Activated T-cell treated with anti-CD3 and anti-CD28 coated beads for 4 hours (primary cell): ENCODE measurements at regions not wholly inside any gene's neighbourhood (a gene's known extent, or its start where the extent isn't known, plus 50 kb on each side); places are given as distances from the start of the nearest gene placed in this dataset.

Source experiments
- DNase-seq: peaks from one replicate; pipeline ENCODE4 v3.0.0-alpha.2; 2020

GRCh38 chr5:155211764-155212163 is 198.2 kb downstream of the KIF4B start:
- DNase-seq, result no peak

DNA sequence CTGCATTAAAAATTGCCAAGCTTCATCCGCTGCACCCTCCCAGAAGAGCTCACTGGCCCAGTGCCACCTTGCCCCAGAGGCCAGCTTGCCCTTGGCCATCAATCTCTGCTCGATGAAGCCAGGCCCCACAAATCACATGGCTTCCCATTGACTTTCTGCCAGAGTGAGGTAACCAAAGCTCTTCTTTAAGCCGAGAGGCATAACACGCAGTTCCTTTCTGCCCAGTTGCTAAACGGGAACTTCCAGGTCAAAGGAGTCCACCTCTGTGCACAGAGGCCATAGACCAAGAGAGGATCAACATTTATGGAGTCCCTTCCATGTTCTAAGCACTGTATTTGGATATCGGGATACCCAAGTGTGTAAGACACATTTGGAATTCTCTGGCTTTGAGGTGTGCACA is 208.8 kb downstream of the KIF4B start:
- DNase-seq, result no peak

- no peak for DNase-seq
These were observed 215.6 kb downstream of the KIF4B start for GRCh38 chr5:155229135-155229534.

GRCh38 chr5:155239803-155240202 is 226.2 kb downstream of the KIF4B start:
- DNase-seq, result no peak

- DNase-seq, result no peak
These were observed 237.0 kb downstream of the KIF4B start for GRCh38 chr5:155250596-155250995.

DNA sequence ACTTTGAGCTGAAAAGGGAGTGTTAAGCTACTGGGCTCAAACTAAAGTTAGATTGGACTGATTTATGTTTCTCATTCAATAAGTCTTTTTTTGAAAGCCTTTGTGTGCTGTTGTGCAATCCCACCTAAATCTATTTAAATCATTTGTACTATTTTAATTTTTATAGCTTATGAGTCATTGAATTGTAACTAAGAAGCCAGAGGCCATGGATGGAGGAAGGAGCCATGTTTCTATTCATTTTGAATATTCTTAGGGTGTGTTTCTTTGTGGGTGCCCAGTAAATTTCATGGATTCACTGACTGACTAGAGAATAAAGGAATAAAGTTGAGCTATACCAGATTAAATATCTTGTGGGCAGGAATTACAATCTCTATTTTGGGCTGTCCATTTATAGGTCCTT is 238.5 kb downstream of the KIF4B start:
- no peak for DNase-seq

DNA sequence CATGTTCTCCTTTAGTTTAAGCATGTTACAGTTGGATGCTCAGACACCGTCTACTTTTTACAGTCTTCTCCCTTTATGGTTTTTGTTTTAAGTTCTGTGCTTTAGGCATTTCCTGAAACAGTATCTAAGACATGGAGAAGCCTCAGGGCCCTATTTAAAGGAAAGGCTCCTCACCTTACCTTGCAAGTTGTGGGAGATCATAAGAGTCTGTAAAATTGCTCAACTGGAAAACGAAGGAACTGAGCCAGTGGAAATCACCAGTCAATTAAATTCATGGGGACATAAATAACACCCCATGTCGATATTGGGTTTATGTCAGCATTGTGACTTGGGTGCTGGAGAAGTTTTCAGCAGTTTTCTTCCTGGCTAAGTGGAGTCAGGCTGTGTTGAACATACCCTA is 239.2 kb downstream of the KIF4B start:
- DNase-seq, result no peak

DNA sequence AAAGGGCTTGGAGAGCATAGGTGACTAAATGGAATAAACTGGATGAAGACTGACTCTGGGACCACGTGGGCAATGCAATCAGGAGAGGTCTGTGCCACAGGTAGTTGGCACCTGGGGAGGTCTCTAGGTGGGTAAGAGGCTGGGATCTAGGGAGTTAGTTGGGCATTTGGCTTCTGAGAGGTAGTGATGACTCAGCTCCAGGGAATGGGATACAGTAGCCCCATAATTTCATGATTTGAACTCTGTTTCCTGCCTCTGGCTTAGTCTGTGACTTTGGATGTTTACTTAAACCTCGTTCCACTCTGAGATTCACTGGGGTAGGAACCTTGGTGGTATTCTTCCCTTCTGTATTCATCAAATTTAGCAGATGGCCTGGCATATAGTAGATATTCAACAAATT is 240.8 kb downstream of the KIF4B start:
- DNase-seq, result no peak

- no peak for DNase-seq
These were observed 244.6 kb downstream of the KIF4B start for GRCh38 chr5:155258161-155258560.

- DNase-seq, result no peak
These were observed 246.1 kb downstream of the KIF4B start for GRCh38 chr5:155259648-155260047.

- DNase-seq, result no peak
These were observed 247.2 kb downstream of the KIF4B start for GRCh38 chr5:155260798-155261197.

DNA sequence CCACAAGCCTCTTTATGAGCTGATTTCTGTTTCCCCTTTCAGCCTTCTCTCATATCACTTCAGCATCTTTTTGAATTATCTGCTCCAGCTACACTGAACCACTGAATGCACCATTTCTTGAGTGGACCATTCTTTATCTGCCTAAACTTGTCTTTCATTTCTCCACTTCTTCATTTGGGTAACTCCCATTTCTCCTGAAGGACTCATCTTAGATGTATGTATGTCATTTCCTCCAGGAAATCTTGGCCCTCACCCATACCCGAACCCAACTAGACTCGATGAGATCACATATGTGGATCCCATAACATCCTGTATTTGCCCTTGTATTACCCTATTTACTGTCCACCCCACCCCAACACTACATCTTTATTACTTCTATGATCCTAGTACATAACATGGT is 249.8 kb downstream of the KIF4B start:
- DNase-seq, result no peak

DNA sequence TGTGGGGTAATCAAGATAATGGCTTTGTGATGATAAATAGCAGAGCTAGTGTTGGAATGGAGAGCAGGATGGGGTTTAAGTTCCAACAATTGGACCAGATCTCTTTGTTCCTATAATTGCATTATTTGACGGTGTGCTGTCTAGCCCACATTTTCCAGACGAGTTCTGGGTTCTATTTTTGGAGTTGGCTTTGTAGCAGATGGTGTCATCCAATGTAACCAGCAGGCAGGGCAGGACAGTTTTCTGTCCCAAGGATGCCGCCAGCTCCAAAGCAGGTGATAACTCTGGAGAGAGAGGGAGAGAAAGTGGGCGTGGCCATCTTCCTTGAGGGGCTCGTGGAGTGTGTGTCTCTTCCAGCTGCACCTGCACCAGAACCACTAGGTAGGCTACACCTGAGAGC is 251.3 kb downstream of the KIF4B start:
- DNase-seq, result no peak

DNA sequence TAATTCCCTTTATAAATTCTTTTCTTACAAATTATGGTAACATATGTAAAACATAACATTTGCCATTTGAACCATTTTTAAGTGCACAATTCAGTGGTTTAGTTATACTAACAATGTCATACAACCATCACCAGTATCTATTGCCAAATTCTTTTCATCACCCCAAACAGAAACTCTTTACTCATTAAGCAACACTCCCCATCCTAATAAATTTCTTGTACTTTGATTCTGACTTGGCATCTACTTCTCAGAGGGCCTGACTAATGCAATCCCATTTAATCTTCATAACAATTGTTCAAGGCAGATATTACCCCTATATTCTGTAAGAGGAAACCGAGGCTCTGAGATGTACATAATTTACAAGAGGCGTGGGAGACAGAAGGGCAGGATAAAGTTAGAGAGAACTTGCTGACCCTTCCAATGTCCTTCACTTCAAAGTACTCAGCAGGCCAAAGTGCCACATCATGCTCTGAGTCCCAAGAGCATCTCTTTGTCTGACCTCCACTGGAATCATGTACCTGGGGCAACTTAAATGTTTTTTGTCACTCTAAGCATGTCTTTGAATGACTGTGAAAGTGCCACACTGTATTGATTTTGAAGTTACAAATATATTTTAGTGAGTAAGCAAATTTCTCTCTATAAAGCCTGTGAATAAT is 255.3 kb downstream of the KIF4B start:
- no peak for DNase-seq

DNA sequence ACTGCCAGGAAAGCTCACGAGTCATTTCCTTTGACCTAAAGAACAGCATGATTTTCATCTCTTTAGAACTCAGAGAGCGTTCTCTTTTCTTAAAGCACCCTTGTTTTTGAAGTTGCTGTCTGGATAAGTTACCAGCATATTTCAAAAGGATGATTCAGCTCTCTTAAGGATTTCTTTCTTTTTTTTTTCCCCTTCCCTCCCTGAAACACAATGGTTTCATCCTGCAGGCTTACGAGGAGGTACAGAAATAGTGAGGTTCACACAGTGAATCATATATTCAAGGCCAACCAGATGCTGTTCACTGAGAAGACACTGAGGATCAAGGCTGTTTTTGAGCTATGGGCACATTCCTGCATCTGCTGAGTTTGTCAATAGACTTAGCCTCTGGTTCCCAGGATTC is 257.2 kb downstream of the KIF4B start:
- DNase-seq, result no peak

DNA sequence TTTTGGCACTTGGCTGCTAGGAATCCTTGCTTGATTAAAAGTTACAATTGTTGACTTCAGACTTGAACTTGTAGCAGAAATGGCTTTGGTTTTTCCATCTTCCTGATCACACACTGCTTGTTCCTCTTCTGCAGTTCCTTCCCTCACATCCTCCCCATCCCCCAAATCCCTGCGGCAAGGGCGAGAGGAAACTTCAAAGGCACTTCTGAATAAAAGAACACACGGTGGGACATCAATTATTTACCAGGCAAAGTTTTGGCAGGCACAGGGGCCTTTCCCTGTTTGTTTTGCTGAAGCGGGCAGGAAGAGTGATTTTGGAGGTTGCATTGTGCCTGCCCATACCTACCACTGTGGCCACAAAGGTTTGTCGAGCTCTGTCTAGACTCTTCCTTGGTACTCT is 260.9 kb downstream of the KIF4B start:
- no peak for DNase-seq

DNA sequence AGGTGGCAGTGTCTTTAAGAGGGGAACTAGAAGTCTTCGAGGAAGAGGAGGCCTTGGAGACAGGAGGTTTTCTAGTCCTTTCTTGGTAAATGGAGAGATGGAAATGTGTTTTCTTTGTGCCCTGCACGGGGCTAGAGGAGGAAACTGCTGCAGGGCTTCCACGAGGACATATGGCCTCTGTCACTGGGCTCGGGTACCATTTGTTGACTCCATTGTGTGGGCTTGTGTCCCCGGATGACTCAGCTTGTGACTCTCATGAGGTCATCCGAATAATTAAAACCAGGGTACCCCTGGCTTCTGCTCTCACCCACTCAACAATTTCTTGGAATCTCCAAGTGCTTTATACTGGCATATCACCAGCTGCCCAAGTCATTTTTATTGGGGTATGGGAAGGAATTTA is 261.7 kb downstream of the KIF4B start:
- no peak for DNase-seq

DNA sequence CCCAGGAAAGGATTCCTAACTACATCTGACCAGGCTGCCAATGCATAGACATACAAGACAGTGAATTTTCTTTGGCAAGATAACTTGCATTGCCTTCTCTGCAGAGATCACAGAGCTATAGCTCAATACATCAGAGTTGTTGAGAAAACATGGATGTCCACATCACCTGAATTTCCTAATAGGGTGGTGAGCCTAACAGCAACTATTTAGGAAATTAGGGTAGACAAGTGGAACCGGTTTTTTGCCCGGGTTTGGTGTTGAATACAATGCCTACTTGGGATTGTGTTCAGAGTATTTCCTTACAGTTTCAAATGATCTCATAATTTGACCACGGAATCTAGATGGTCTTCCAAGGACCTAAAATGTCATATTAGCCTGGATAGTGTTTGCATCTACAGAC is 262.7 kb downstream of the KIF4B start:
- no peak for DNase-seq

DNA sequence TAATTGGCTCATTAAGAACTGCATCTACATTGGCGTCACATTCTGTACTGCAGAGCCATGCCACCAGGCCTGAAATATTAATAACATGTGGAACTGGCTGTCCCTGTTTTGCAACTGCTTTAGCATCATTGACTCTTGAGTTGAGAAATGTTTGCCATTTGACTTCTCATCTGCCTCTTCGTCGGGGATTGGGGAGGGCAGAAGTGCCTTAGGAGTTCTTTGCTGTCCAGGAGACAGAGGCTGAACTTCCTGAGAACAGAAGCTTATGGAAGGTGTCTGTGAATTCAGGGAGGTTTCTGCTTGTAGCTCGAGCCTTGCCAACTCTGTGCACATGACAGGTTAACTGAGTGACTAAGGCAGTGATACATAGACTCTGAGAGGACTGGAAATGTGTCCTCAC is 265.0 kb downstream of the KIF4B start:
- DNase-seq, result no peak

DNA sequence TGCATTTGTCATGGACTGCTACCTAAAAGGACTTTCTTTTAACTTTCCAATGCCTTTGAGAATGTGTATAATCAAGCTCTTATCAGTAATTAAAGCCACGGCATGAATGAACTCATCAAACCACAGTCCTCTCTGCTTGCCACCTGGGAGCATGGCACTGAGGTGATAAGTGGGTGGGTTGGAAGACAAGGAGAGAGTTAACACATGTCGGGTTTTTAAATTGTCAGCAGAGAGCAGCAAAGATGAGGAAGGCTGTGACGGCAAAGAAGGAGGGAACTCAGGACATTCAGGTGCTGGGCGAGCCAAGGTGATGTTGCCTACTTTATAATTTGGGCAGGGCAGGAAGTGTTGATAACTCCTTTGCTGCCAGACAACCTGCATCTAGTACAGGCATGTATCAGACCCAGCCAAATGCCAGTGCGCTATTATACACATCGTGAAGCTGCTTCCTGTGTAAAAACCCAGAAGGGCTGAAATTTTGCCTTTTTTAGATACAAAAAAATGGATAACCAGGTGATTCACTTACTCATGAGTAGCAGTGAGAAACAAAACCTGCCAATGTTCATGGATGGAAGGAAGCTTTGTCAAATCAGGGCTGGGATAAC is 269.1 kb downstream of the KIF4B start:
- DNase-seq, result no peak

DNA sequence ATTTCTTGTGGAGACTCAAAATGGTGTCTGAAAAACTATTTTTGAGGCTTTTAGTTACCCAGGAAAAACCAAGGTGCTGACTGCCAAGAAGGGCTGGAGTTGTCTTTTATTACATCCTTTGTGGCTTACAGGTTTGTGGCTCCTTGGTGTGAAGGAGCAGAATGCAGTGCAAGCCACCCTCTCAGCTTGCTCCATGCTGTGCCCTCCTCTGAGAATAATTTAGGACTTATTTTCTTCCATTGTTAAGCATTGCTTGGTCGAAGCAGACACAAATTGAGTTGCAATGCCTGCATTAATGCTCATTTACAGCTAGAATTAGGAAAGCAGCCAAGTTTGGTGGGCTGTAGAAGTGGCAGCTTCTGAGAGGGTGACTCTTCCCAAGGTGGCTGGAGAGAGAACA is 272.2 kb downstream of the KIF4B start:
- DNase-seq, result no peak

DNA sequence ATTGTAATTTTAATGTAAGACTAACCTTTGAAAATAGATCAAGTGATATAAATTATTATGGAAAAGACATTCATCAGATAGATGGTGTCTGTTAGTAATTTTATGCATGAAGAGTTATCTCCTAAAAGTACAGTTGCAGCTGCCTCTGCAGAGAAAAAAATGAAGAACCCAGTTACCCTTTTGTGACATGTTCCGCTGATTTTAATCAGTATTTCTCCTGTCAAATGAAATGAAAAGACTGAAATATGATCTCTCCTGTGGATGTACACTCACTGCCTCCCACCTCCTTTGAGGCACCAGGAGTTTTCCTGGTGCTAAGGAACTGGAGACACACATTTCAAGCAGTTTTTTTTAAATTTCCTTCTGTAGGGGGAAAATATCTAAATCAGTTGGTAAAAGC is 277.4 kb downstream of the KIF4B start:
- DNase-seq, result no peak

DNA sequence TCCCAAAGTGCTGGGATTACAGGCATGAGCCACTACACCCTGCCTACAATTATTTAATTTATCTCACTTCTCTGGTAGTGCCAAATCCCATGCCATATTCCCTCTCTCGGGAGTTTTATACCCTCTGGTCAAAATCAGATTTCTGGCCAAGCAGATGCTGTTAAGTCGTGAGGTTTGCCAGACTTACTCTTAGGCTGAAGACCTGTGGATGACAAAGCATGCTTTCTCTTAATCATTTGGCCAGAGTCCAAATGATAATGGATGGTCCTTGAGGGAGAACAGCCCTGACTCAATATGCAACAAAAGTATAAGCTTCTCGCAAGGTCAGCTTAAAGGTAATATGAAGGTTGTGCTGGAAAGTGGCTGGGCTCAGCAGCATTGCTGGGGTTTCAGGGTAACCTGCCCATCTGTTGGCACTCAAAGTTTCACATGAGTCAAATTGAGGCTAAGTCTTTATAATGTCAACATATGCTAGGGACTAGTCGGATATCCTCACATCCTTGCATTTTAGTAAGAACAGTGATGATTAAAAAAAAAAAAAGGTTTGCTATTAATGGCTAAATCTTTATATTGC is 280.1 kb downstream of the KIF4B start:
- DNase-seq, result no peak

- no peak for DNase-seq
These were observed 281.6 kb downstream of the KIF4B start for GRCh38 chr5:155295111-155295510.
